HCT116 (cell line): ENCODE measurements at regions not wholly inside any gene's neighbourhood (a gene's known extent, or its start where the extent isn't known, plus 50 kb on each side); places are given as distances from the start of the nearest gene placed in this dataset.

Experiments
- ATAC-seq: fragments of 200-7000 bp; cut with Tn5 transposase; 2 replicates; pipeline ENCODE4 v1.9.1; 2020; ENCODE audit warnings: mild to moderate bottlenecking, moderate library complexity
- BruUV-seq: library from RNA; stranded (reverse); fragments of 400-500 nt; replicated peaks from 2 replicates; lab custom pipeline; 2021; lab: Mats Ljungman, UMichigan
- CTCF ChIA-PET: fragments of 300-600 bp; sonication (Branson Sonifier 250); formaldehyde crosslinking; loops from one replicate; lab custom pipeline; 2021; ENCODE audit warnings: antibody characterized with exemption; lab: Charles Lee
- POLR2A ChIA-PET: fragments of 300-600, 350-600 bp; sonication (Branson Sonifier 250); formaldehyde crosslinking; loops from one replicate; lab custom pipeline; 2021; ENCODE audit warnings: antibody characterized with exemption; lab: Charles Lee
- RAD21 ChIA-PET, 2 experiments: fragments of 300-600 bp; sonication (Branson Sonifier 250); formaldehyde crosslinking; loops; one replicate each; lab custom pipeline; 2023; ENCODE audit warnings: low total read pairs in 2 of 2; ENCODE audit not compliant: uncharacterized antibody in 2 of 2, unreplicated experiment in 2 of 2, low non-redundant PET in 1 of 2; lab: Charles Lee
- DNase-seq: peaks from one replicate; pipeline ENCODE4 v3.0.0-alpha.2; 2010; ENCODE audit warnings: low read depth, low spot score
- H2AFZ ChIP-seq: fragments of 200-600 bp; shearing (Covaris generic), sonication (generic); 2 replicates; pipeline ENCODE4 v1.6.1; 2017; ENCODE audit warnings: low read depth, mixed run types, mixed read lengths, antibody characterized with exemption, low read length; ENCODE audit not compliant: poor library complexity, severe bottlenecking
- H3K27ac ChIP-seq: 2 replicates; pipeline ENCODE4 v1.5.1; 2012; ENCODE audit warnings: low read depth, low read length
- H3K27me3 ChIP-seq: fragments of 200-600 bp; sonication (generic); 2 replicates; pipeline ENCODE4 v1.6.1; 2016; ENCODE audit warnings: mixed run types, low read length, mixed read lengths; ENCODE audit not compliant: insufficient read depth
- H3K36me3 ChIP-seq, 2 experiments: fragments of 200-500 bp in 1 of 2; fragments of 200-600 bp in 1 of 2; sonication (Bioruptor generic) in 1 of 2; sonication (generic) in 1 of 2; 2 replicates each; pipeline versions ENCODE4 v1.5.1 to v1.6.1; 2014 to 2016; ENCODE audit warnings: low read length in 2 of 2, inconsistent platforms in 1 of 2, mixed read lengths in 1 of 2, mixed run types in 1 of 2; ENCODE audit not compliant: insufficient read depth in 2 of 2, control insufficient read depth in 1 of 2
- H3K4me1 ChIP-seq, 2 experiments: fragments of 200-600 bp in 1 of 2; sonication (generic) in 1 of 2; 2 replicates each; pipeline versions ENCODE4 v1.5.1 to v1.6.1; 2012 to 2017; ENCODE audit warnings: low read length in 2 of 2, inconsistent platforms in 1 of 2, mild to moderate bottlenecking in 1 of 2, mixed read lengths in 1 of 2, mixed run types in 1 of 2, moderate library complexity in 1 of 2; ENCODE audit not compliant: insufficient read depth in 2 of 2, control insufficient read depth in 1 of 2
- H3K4me2 ChIP-seq: fragments of 200-600 bp; sonication (generic); 2 replicates; pipeline ENCODE4 v1.6.1; 2017; ENCODE audit warnings: mixed run types, low read length, mixed read lengths
- H3K4me3 ChIP-seq, 2 experiments: fragments of 200-600 bp in 1 of 2; sonication (generic) in 1 of 2; replicated peaks in 1 of 2; 2 replicates each; pipeline ENCODE4 v1.5.1; 2011 to 2016; ENCODE audit warnings: low read length in 2 of 2, control low read depth in 1 of 2, low read depth in 1 of 2, mild to moderate bottlenecking in 1 of 2, mixed read lengths in 1 of 2, mixed run types in 1 of 2
- H3K79me2 ChIP-seq: fragments of 200-600 bp; sonication (generic); 2 replicates; pipeline ENCODE4 v1.6.1; 2017; ENCODE audit warnings: mild to moderate bottlenecking, mixed run types, low read length, moderate library complexity, mixed read lengths; ENCODE audit not compliant: insufficient read depth
- H3K9ac ChIP-seq: fragments of 200-600 bp; sonication (generic); 2 replicates; pipeline ENCODE4 v1.6.1; 2016; ENCODE audit warnings: low read length, mixed read lengths
- H3K9me2 ChIP-seq: fragments of 200-600 bp; sonication (generic), shearing (Covaris generic); 2 replicates; pipeline ENCODE4 v1.6.1; 2017; ENCODE audit warnings: mixed run types, mild to moderate bottlenecking, moderate library complexity; ENCODE audit not compliant: insufficient read depth
- H3K9me3 ChIP-seq, 2 experiments: fragments of 200-500 bp in 1 of 2; fragments of 200-600 bp in 1 of 2; sonication (Bioruptor generic) in 1 of 2; sonication (generic) in 1 of 2; 2 replicates each; pipeline ENCODE4 v1.6.1; 2014 to 2017; ENCODE audit warnings: low read length in 2 of 2, mixed read lengths in 2 of 2, inconsistent platforms in 1 of 2, low read depth in 1 of 2, mild to moderate bottlenecking in 1 of 2, mixed run types in 1 of 2, moderate library complexity in 1 of 2; ENCODE audit not compliant: control insufficient read depth in 1 of 2, insufficient read depth in 1 of 2
- H4K20me1 ChIP-seq: fragments of 200-600 bp; sonication (generic), shearing (Covaris generic); 2 replicates; pipeline ENCODE4 v1.6.1; 2017; ENCODE audit warnings: mixed run types, mild to moderate bottlenecking, moderate library complexity; ENCODE audit not compliant: insufficient read depth
- ATF3 ChIP-seq: IDR thresholded peaks from 2 replicates; pipeline ENCODE4 v1.6.1; 2012
- CEBPB ChIP-seq: IDR thresholded peaks from 2 replicates; pipeline ENCODE4 v1.6.1; 2012; ENCODE audit warnings: low read depth
- CTCF ChIP-seq, 3 experiments: fragments of 200-600 bp in 1 of 3; sonication (generic) in 1 of 3; IDR thresholded peaks in 2 of 3; conservative IDR thresholded peaks in 1 of 3; 2 replicates each; pipeline ENCODE4 v1.5.1; 2012 to 2017; ENCODE audit warnings: low read depth in 2 of 3, low read length in 2 of 3, antibody characterized with exemption in 1 of 3, borderline replicate concordance in 1 of 3, control low read depth in 1 of 3, mild to moderate bottlenecking in 1 of 3, mixed read lengths in 1 of 3, mixed run types in 1 of 3, moderate library complexity in 1 of 3; ENCODE audit not compliant: insufficient read depth in 1 of 3
- EGR1 ChIP-seq: IDR thresholded peaks from 2 replicates; pipeline ENCODE4 v1.6.1; 2012; ENCODE audit warnings: low read depth
- ELF1 ChIP-seq: IDR thresholded peaks from 2 replicates; pipeline ENCODE4 v1.6.1; 2012; ENCODE audit warnings: low read depth, borderline replicate concordance
- EZH2 ChIP-seq: fragments of 200-600 bp; sonication (generic); IDR thresholded peaks from 2 replicates; pipeline ENCODE4 v1.6.1; 2017; ENCODE audit warnings: antibody characterized with exemption, mixed run types
- EZH2phosphoT487 ChIP-seq: fragments of 200-600 bp; IDR thresholded peaks from 2 replicates; pipeline ENCODE4 v1.6.1; 2018; ENCODE audit warnings: antibody characterized with exemption, borderline replicate concordance
- FOSL1 ChIP-seq: IDR thresholded peaks from 2 replicates; pipeline ENCODE4 v1.6.1; 2012; ENCODE audit warnings: low read depth
- JUND ChIP-seq: IDR thresholded peaks from 2 replicates; pipeline ENCODE4 v1.6.1; 2012
- MAX ChIP-seq: IDR thresholded peaks from 2 replicates; pipeline ENCODE4 v1.6.1; 2012
- RAD21 ChIP-seq: IDR thresholded peaks from 2 replicates; pipeline ENCODE4 v1.6.1; 2012; ENCODE audit warnings: low read depth, mild to moderate bottlenecking
- REST ChIP-seq: IDR thresholded peaks from 2 replicates; pipeline ENCODE4 v1.6.1; 2012; ENCODE audit warnings: low read depth
- SP1 ChIP-seq: IDR thresholded peaks from 2 replicates; pipeline ENCODE4 v1.6.1; 2012; ENCODE audit warnings: low read depth
- SRF ChIP-seq: IDR thresholded peaks from 2 replicates; pipeline ENCODE4 v1.6.1; 2012; ENCODE audit warnings: low read depth
- TCF7L2 ChIP-seq: IDR thresholded peaks from 2 replicates; pipeline ENCODE4 v1.7.0; 2011; ENCODE audit warnings: borderline replicate concordance, inconsistent platforms; ENCODE audit not compliant: insufficient read depth, insufficient read length; ENCODE audit errors: extremely low read depth
- intact Hi-C: fragments of 100-400 bp; cut with micrococcal nuclease; formaldehyde crosslinking; loops from 2 replicates; pipeline ENCODE4 v1.10.0; 2022

- no peak for TF ChIP-seq CTCF (IDR thresholded peaks at IDR 0.05 in 2 of 3, conservative IDR thresholded peaks at IDR 0.05 in 1 of 3; ENCODE audit: borderline replicate concordance in 1 of 3, insufficient read depth in 1 of 3, low read depth in 2 of 3, low read length in 2 of 3)
- TF ChIP-seq MAX: no peak
- no peak for TF ChIP-seq CEBPB
- no peak for TF ChIP-seq ELF1
These were observed 441.7 kb downstream of the EPHA4 start (continued) for GRCh38 chr2:221130431-221130830.

- intact Hi-C loops: no loop called here
- no peaks in the 10 kb centered on the region for H3K4me1 ChIP-seq
- H3K9ac ChIP-seq: no peak overlapping the region
- TF ChIP-seq SP1 (no peak), REST (no peak), FOSL1 (no peak), ATF3 (no peak), RAD21 (no peak), JUND (no peak), ELF1 (no peak), EGR1 (no peak), SRF (no peak), TCF7L2 (no peak), EZH2 (no peak), EZH2phosphoT487 (no peak)
- no peaks in the 10 kb centered on the region for H3K36me3 ChIP-seq
- H3K9me3 ChIP-seq: no peaks in the 10 kb centered on the region
- POLR2A ChIA-PET: no interaction called here
- H3K4me2 ChIP-seq: no peak overlapping the region
- RAD21 ChIA-PET: no interaction called here
- H3K27ac ChIP-seq: no peak overlapping the region
- no peaks in the 10 kb centered on the region for H3K27me3 ChIP-seq
- H3K9me2 ChIP-seq: no peaks in the 10 kb centered on the region
- DNase-seq (no peak), ATAC-seq (no peak)
- no TSS peak for BruUV-seq
- H2AFZ ChIP-seq: no peak overlapping the region
- H4K20me1 ChIP-seq: no peaks in the 10 kb centered on the region
- no peaks in the 10 kb centered on the region for H3K79me2 ChIP-seq
- CTCF ChIA-PET: no interaction called here
- H3K4me3 ChIP-seq: no peak overlapping the region
These were observed 438.2 kb downstream of the EPHA4 start for GRCh38 chr2:221133941-221134340.
